HG02571 (cell line): ENCODE measurements at regions not wholly inside any gene's neighbourhood (a gene's known extent, or its start where the extent isn't known, plus 50 kb on each side); places are given as distances from the start of the nearest gene placed in this dataset.
A peak's percentile ranks its signal among the peaks of the same experiment; 100 is the strongest.

Source experiments
- ATAC-seq: cut with Tn5 transposase; IDR thresholded peaks from one replicate; pipeline ENCODE4 v1.9.1; 2021; ENCODE audit warnings: mild to moderate bottlenecking, moderate library complexity; ENCODE audit not compliant: unreplicated experiment

DNA sequence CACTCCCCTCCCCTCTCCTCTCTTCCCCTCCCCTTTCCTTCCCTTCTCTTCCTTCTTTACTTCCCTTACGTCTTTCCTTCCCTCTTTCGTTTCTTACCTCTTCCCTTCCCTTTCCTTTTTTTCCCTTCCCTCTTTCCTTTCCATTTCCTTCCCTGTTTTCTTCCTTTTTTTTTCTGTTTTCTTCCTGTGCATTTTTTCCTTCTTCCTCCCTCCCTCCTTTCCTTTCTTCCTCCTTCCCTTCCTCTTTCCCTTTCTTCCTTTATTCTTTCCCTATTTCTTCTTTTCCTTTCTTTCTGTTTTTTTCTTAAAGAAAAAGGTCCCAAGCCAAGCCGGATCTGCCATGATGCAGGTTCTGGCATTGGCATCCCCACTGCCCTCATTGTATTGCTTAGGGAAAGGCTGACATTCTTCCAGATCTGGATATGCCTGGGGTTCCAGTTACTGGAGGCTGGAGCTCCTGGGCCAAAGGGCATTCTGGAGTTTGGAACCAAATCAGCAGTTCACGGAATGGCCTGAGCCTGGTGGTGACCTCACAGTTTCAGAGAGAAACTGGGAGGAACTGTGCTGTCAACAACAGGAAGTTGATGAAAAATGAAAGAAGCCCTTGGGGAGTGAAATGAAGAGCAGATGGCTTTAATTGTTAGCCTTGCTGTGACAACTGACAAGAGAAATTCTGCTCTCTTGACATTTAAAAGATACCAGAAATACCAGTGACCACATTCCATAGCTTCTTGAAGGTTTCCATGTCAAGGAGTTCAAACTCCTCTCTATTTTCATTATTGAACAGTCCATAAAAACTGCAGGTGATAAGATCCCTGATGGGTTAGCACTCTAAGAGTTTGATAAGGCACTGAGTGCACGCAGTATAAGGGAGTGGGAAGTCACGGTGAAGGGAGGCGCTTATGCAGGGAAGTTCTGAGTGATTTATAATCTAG lies 622.1 kb downstream of the SPRY1 start:
- ATAC-seq, result peak; percentile 98

DNA sequence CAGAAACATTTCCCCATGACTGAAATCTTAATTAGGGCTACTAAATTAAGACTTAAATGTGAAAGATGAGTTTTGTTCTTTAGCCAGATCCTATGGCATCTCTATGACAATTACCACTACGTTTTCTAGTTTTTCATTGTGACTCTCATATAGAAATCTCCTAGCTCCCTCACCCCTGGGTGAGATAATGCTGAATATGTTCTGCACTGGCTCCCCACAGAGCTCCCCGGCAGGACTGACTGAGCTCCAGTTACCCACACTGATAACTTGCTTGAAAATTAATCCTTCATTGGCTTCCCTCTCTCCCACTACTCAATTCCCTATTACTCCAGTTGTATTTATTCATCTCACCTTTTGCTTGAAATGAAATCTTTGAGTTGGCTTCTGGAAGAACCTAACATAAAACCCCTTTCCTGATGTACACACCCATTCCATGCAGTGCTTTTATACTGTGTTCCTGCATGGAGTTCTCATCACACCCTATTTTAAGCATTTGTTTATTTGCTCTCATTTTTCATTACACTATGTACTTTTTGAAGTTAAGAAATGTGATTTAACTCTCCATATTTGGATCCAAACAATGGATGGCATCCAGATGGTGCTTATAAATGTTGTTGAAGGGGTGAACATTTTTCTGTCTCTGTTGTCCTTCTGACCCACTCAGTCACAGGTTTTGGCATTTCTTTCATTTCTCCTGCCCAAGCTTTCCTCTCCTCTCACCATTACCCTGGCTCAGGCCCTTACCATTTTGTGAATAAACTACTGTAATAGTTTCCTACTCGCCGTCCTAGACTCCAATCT lies 623.4 kb downstream of the SPRY1 start:
- no peak for ATAC-seq

DNA sequence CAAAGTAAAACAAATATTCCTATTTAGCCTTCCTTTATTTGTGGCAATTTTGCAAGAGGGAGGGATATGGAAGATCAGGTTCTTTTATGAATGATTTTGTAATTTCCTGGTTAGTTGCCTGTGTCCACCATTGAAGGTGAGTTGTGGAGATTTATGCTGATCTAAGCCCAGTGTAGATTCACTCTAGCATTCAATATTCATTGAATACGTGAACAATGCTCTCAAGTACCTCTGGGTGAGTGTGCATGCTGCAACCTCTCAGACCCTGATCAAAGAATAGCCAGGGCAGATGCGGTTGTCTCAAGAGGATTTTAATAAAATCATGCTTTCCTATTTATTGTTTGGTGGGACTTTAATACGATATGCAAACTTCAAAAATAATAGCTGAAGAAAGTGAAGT lies 628.4 kb downstream of the SPRY1 start:
- no peak for ATAC-seq

DNA sequence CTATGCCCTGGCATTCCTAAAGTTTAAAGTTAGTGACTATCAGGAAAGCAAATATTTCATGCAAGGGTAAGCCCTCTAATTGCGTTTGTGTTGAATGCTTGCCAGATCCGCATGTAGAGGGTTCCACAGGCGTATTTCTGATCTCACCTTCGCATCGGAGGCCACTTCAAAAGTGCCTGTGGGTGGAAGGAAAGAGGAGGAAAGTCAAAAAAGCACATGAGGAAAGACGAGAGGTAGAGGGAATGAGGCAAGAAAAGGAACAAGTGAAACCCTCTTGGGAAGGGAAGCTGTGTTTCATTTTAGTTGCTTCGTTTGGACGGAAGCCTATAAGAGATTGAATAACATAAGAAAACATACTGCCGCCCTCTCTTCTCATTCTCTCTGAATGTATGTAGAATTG lies 628.8 kb downstream of the SPRY1 start:
- no peak for ATAC-seq

DNA sequence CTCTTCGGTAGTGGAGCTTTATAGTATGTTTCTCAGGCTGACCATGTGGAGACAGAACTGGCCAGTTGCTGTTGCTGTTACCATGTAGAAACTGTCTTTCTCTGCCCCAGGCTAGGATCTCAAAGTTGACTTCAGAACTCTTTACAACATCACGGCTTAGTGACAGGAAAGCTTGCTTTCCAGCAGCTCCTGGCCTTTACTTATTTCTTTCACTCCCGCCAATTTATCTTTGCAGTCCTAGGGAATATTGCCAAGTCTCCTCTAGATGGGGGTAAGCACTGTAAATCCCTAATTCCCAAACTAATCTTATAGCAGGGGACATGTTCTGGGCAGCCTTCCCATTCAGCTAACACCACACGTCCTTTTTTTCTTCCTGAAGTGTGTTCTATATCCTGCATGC lies 631.6 kb downstream of the SPRY1 start:
- ATAC-seq, result no peak

DNA sequence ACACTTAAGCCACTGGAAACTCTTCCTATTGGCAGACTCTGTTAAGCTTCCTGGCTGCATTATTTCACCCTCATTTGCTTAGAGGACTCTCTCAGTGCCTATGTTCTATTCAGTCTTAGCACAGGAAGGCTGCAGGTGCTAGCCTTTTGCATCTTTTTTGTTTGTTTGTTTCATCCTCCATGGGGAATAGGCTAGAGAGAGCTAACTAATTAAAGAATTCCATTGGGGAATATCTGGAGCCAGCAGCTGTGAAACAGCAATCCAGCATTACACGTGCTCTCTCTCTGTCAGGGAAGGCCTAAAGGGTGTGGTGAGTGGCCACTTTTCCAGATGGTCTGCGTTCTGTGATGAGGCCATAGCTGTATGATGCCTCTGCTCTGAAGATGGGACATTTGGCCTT lies 633.6 kb downstream of the SPRY1 start:
- ATAC-seq, result no peak

DNA sequence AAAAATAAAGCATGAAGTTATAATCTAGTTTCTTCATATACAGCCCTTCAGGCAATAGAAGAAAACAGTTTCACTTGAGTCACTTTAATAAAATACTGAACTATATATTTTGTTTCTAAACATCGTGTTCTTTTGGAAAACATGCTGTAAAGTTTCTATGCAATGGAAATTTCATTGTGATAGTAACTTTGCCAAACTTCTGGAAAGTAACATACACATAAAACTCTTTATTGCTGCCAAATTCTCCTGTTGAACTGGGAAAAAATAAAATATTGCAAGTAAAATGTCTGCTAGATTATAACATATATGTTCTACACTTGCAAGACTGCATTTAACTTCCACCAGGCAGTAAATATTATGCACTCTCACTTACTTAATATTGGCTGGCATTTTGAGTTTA lies 635.4 kb downstream of the SPRY1 start:
- ATAC-seq, result no peak

DNA sequence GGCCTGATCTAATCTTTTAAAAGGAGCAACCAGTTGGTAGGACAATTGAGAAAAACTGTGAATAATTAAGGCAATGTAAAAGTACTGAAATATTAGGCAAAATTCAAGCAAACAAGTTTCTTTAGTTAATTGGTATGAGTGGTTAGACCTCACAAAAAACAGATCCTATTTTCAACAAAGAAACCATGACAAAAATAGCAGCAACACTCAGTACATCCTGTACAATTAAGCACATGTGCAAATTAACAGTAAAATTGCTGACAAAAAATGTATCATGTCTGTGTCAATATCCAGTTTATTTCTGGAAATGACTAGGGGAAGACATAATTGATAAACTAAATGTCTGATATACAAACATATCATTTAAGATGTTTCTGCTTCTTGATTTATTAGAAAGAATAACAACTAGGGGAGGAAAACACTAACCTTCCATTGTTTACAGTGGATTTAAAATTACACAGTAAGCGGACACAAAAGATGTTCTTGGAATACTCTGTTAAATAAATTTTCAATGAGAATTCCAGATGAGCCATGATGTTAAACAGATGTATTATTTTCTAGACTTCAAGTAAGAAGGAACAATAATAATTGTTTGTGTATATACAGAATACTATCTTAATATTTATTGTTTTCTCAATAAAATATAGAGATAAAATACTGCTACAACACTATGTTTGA lies 638.9 kb downstream of the SPRY1 start:
- no peak for ATAC-seq

DNA sequence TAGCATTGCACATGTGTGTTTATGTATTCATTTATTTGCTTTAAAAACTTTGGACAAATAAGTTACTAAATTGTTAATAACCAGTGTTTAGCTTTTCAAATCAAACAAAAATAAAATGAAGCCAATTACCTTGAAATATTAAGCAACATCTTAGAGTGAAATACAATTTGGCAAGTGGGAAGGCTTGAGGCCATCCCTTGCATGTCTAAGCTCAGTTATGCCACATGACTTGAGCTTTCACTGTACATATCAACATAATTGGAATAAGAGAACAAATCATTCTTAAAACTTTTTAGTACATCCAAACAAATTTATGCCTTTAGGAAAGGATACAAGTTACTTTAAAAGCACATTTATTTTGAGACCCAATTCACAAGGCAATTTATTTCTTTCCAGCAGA lies 640.6 kb downstream of the SPRY1 start:
- no peak for ATAC-seq

DNA sequence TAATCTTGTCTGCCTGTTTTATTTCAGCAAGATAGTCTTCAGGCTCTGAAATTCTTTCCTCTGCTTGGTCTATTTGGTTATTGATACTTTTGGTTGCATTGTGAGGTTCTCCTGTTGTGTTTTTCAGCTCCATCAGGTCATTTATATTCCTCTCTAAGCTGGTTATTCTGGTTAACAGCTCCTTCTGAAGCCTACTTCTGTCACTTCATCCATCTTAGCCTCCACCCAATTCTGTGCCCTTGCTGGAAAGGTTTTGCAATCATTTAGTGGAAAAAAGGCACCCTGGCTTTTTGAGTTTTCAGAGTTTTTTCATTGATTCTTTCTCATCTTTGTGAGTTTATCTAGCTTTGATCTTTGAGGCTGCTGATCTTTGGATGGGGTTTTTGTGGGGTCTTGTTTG lies 647.7 kb downstream of the SPRY1 start:
- no peak for ATAC-seq

DNA sequence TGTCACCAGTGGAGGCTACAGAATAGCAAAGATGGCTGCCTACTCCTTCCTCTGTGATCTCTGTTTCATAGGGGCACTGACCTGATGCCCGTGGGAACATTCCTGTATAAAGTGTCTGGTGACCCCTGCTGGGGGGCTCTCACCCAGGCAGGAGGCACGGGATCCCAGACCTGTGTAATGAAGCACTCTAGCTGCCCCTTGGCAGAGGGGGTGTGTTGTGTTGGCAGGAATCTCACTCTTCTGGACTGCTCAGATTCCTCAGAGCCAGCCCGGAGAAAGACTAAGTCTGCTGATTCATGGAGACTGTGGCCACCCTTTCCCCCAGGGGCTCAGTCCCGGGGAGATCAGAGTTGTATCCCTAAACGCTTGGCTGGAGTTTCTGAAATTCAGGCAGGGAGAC lies 648.3 kb downstream of the SPRY1 start:
- ATAC-seq, result no peak

DNA sequence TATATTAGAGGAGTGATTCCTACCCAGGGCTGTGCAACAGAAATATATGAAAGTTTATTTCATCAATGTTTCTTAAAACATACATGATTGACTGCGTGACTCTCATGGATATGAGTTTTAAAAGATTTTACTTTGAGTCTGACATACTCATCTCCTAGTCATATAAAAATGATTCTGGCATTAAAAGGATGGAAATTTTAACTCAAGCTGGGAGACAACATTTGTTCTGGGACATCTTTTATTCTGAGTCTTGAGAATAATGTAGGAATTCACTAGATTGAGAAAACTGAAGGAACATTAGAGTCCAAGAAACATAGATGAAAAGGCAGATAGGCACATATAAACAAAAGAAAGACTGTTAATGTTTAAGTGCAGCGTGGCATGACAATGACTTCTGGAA lies 649.6 kb downstream of the SPRY1 start:
- no peak for ATAC-seq

DNA sequence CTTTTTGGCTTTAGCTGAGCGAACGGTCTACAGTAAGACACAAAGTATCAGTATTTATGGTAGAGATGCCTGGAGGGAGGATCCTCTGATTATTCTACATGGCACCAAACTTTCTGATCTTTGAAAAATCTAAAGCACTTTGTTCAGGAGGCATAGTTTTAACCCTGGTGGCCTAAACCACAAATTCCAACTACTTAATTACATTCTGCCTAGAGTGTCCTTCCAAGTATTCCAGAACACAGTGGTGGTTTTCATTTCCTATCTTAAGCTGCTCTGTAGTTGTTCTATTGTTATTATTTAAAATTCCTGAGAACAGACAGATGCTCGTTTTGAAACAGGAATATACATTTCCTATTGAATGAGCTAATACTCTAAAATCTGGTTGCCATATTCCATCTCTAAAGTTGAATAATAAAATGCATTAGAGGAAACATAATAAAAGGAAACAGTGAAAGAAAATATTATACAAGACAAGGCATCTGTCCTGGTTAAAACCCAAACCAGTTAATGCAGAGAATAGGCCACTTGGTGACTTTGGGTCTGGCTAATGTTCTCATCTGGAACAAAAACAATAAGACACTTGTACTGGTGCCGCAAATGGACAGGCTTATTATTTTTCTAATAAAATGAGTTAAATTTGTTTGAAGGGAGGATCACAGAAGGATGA lies 657.4 kb downstream of the SPRY1 start:
- no peak for ATAC-seq

DNA sequence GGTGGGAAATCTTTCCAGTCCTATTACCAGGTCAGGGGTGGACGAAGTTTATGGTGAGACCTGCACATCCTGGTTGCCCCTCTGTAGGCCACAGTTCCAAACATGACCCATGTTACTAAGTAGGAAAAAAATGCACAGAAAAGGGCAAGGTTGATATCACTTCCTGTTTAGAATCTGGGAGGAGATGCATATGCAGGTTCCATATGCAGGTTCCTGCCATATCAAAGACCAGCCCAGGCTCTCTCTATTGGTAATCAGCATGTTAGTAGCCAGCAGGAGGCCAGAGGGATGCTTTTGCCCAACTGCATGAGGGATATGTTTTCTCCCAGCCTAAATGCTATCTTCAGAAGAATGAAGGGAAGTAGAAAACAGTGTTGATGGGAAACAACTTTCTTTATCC lies 657.2 kb downstream of the ANKRD50 start:
- no peak for ATAC-seq

DNA sequence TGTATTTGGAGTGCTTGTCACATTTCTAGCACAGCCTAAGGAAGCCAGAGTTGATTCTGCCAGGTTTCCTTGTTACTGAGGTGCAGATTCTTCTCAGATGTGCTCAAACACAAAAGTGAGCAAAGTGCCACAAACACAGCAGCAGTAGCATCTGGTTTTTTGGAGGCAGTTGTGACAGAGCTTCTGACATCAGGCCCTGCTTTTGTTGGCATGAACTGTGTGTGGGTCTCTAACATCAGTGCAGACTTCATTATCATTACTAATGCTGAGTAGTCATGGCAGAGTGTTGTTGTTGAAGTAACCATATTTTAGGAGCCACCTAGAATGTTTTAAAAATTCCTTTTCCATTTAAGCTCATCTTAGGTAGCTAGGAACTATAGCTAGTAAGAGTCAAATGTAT lies 656.6 kb downstream of the ANKRD50 start:
- ATAC-seq, result no peak

DNA sequence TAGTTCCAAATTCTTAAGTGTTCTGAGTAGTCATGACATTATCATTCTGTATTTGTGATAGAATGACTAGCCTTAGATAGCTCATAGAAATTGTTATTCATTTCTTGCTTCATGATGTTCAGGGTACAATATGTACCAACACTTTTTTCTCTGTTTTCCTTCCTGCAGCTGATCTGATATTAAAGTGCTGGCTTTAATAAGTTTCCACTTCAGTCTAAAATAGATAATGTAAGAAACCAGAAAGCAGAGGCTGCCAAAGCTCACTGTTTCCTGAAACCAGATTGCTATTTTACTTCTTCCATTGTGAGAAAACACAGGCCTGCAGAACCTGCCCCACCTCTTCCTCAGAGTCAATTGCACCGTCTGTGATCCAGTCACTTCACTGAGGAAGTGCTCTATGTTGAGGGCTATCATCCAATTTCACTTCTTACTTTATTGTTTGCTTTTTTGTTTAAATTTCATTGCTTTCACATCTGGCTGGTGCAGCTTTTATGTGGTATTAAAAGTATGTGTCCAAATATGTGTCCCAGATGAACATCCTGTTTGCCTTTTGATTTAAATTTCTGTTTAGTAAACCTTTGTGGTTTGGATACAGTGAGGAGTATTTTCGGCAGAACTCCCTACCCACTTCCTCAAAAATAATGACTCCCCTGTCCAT lies 652.1 kb downstream of the ANKRD50 start:
- no peak for ATAC-seq

DNA sequence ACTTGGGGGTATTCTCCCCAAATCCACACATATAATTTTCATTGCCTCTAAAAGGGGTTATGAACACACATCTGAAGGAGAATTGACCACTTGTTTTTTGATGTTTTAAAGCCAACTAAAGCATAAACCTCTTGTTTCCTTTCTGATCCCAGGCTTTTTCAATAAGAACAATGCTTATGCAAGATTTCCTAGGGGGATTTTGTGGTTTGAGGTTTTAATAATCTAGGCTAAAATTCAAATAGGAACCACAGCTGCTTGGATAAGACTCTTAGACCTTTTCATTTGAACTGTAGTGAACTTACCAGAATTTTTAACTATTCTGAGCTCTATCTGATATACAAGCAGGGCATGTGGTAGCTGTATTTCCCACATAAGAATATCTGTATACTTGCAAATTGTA lies 651.1 kb downstream of the ANKRD50 start:
- ATAC-seq, result no peak

DNA sequence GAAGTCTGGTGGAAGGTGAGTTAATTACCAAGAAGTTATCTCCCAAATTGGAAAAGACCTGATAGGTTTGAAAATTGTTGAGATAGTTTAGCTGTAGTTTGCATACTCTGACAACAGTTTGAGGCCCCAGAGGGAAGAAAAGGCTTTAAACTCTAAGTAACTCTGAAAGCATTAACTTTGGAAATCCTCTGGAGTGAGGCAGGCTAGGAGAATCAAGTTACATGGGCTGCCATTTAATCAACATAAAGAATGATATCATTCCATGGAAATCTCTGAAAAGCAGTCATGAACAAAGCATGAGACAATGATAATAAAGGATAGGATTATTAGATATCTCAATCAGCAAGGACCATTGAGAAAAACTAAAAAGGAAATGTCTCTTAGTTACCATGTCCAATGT lies 647.1 kb downstream of the ANKRD50 start:
- no peak for ATAC-seq

DNA sequence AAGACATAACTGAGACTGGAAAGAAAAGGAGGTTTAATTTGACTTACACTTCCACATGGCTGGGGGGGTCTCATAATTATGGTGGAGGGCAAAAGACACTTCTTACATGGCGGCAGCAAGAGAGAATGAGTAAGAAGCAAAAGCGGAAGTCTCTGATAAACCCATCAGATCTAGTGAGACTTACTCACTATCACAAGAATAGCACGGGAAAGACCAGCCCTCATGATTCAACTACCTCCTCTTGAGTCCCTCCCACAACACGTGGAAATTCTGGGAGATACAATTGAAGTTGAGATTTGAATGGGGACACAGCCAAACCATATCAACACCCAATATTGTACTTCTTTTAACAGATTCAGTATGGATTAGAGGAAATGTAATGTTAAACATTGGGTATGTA lies 646.6 kb downstream of the ANKRD50 start:
- ATAC-seq, result no peak

DNA sequence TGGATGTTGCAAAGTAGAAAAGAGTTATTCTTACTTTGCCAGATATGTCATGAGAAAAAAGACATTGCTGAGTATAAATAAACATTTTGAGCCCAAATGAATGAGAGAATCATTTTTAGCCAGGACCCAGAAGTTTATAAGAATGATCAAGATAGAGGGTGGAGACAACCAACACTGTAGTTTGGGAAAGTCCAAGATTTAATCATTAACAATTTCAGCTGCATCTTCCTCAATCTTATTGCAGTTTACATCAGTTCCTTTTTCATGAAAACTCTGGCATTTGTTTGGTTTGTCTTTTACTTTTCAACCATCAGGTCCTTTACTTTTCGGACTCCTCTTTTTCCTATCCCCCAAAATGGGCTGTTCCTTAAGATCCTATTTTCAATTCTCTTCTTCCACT lies 645.9 kb downstream of the ANKRD50 start:
- no peak for ATAC-seq

DNA sequence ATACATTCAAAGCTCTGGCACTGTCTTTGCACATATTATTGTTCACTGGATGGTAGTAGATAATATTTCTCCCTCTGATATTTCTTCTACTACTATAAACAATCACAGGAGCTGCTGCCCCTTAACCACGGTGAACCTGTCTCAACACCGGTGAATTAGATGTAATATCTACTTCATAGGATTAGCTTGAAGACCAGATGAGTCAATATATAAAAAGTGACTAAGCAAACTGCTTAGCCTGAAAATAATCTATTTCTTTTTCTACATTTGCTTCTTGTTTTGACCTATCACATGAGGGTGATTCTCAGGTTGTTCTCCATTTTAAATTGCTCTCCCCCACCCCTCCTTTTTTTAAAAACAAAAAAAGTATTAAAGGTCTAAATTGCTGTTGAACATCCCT lies 645.5 kb downstream of the ANKRD50 start:
- no peak for ATAC-seq
